Spleen (tissue), 7 donors: ENCODE measurements at regions not wholly inside any gene's neighbourhood (a gene's known extent, or its start where the extent isn't known, plus 50 kb on each side); places are given as distances from the start of the nearest gene placed in this dataset.

Experiments used
- POLR2A ChIP-seq, 3 donors: fragments of 450-650 bp; IDR thresholded peaks; one replicate each; pipeline ENCODE4 v1.5.1; 2017; ENCODE audit warnings: antibody characterized with exemption in 3 of 3, mild to moderate bottlenecking in 1 of 3
- POLR2AphosphoS5 ChIP-seq, 3 donors: sonication (generic); formaldehyde crosslinking; IDR thresholded peaks; one replicate each; pipeline ENCODE4 v1.5.1; 2017; ENCODE audit warnings: antibody characterized with exemption in 3 of 3
- TF ChIP-seq, protein P1 (sequence below), 11 experiments: fragments of 200-600 bp in 7 of 11; fragments of 450-650 bp in 4 of 11; sonication (generic) in 4 of 11; IDR thresholded peaks in 8 of 11; conservative IDR thresholded peaks in 3 of 11; 1 replicate in 7 of 11; 2 replicates in 4 of 11; pipeline versions ENCODE4 v1.4.0 to v1.8.0; 2016 to 2021; ENCODE audit warnings: antibody characterized with exemption in 11 of 11, inconsistent platforms in 4 of 11, mild to moderate bottlenecking in 1 of 11
- donor health status: DM: no; HTN: no; CAD: no; lungs with moderate emphysema.
- donor health status: DM: no; HTN: no; CAD: no.
- donor health status: DM: no; HTN: no; CAD: no.

DNA sequence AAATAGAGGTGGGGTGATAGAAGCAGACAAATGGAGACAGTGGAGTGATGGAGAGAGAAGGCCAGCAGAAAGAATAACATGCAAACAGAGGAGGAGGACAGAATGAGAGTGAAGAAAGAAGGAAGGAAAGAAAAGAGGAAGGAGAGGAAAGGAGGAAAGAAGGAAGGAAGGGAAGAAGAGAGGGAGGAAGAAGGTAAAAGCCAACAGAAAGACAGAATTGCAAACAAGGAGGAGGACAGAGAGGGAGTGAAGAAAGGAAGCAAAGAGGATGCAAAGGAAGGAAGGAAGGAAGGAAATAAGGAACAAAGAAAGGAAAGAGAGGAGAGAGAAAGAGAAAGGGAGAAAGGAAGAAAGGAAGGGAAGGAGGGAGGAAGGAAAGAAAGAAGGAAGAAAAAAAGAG lies 444.0 kb downstream of the IRS1 start:
- TF ChIP-seq POLR2A (IDR thresholded peaks at IDR 0.05) (no peak), POLR2AphosphoS5 (IDR thresholded peaks at IDR 0.05) (no peak)
- TF ChIP-seq, protein P1, sequence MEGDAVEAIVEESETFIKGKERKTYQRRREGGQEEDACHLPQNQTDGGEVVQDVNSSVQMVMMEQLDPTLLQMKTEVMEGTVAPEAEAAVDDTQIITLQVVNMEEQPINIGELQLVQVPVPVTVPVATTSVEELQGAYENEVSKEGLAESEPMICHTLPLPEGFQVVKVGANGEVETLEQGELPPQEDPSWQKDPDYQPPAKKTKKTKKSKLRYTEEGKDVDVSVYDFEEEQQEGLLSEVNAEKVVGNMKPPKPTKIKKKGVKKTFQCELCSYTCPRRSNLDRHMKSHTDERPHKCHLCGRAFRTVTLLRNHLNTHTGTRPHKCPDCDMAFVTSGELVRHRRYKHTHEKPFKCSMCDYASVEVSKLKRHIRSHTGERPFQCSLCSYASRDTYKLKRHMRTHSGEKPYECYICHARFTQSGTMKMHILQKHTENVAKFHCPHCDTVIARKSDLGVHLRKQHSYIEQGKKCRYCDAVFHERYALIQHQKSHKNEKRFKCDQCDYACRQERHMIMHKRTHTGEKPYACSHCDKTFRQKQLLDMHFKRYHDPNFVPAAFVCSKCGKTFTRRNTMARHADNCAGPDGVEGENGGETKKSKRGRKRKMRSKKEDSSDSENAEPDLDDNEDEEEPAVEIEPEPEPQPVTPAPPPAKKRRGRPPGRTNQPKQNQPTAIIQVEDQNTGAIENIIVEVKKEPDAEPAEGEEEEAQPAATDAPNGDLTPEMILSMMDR (IDR thresholded peaks at IDR 0.05 in 8 of 11, conservative IDR thresholded peaks at IDR 0.05 in 3 of 11) = no peak
